Activated naive CD8-positive, alpha-beta T cell treated with anti-CD3 and anti-CD28 coated beads, Interleukin-2, amount 10 ng/mL, durations not matched to agents 7 days and 5 days (primary cell): ENCODE measurements at regions not wholly inside any gene's neighbourhood (a gene's known extent, or its start where the extent isn't known, plus 50 kb on each side); places are given as distances from the start of the nearest gene placed in this dataset.

Experiments used
- ATAC-seq: fragments of 150-1000 bp; cut with Tn5 transposase; one replicate; pipeline ENCODE4 v1.10.0; 2021; ENCODE audit warnings: low read depth, moderate library complexity
- POLR2A ChIA-PET: fragments of 350-600 bp; sonication (Branson Sonifier 250); formaldehyde crosslinking; loops from one replicate; lab custom pipeline; 2021; ENCODE audit warnings: antibody characterized with exemption; lab: Charles Lee
- DNase-seq: peaks from one replicate; pipeline ENCODE4 v3.0.0; 2021
- H3K27ac Mint-ChIP-seq: one replicate; pipeline ENCODE4 v1.8.0; 2022; ENCODE audit warnings: mild to moderate bottlenecking, mixed read lengths
- H3K27me3 Mint-ChIP-seq: one replicate; pipeline ENCODE4 v1.8.0; 2022; ENCODE audit warnings: mild to moderate bottlenecking, moderate library complexity, mixed read lengths
- H3K36me3 Mint-ChIP-seq: one replicate; pipeline ENCODE4 v1.8.0; 2021; ENCODE audit warnings: mild to moderate bottlenecking, mixed read lengths
- H3K4me1 Mint-ChIP-seq: one replicate; pipeline ENCODE4 v1.8.0; 2021; ENCODE audit warnings: mixed read lengths
- H3K4me3 Mint-ChIP-seq: one replicate; pipeline ENCODE4 v1.8.0; 2022; ENCODE audit warnings: mild to moderate bottlenecking, moderate library complexity, mixed read lengths
- H3K9me3 Mint-ChIP-seq: one replicate; pipeline ENCODE4 v1.8.0; 2021; ENCODE audit warnings: mixed read lengths

DNA sequence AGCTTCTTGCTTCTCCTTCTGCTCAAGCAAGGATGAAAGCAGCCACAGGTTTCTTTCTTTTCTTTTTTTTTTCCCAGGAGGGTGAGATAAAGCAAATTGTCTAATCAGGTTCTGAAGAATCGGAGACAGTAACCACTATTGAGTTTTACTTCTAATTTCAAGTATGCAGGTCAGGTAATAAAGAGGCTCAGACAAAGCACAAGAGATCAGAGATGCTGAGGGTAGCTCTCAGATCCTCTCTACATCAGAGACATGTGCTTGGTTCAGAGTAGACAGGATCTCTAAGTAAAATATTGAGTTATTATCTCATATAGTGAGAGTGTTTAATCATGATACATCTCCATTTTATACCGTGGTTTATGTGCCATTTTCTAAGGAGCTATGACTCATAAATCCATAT is 168.5 kb downstream of the NFKBIZ start:
- no peak overlapping the region for H3K27ac Mint-ChIP-seq
- H3K36me3 Mint-ChIP-seq = peaks cover 10% of the 10 kb centered on the region
- peaks cover 5% of the 10 kb centered on the region for H3K9me3 Mint-ChIP-seq
- no peak overlapping the region for H3K4me3 Mint-ChIP-seq
- no peaks in the 10 kb centered on the region for H3K27me3 Mint-ChIP-seq
- ATAC-seq = no peak
- POLR2A ChIA-PET = no interaction called here
- no peak for DNase-seq
- peaks cover 8% of the 10 kb centered on the region for H3K4me1 Mint-ChIP-seq

DNA sequence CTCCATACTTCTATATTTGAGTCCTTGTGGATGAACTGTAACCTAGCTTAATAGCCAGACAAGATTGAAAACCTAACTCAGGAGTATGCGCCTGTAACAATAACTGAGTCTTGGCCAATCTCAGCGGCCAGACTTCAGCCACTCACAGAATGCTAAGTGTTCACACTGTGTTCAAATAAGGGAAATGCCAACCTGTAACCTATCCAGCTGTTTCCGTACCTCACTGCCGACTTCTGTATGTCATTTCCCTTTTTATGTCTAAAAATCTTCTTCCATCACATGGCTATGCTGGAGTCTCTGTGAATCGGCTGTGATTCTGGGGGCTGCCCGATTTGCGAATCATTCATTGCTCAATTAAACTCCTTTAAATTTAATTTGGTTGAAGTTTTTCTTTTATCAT is 169.2 kb downstream of the NFKBIZ start:
- no peaks in the 10 kb centered on the region for H3K27me3 Mint-ChIP-seq
- ATAC-seq (no peak), DNase-seq (no peak)
- H3K9me3 Mint-ChIP-seq = peaks cover 5% of the 10 kb centered on the region
- peaks cover 5% of the 10 kb centered on the region for H3K36me3 Mint-ChIP-seq
- no peak overlapping the region for H3K27ac Mint-ChIP-seq
- POLR2A ChIA-PET = no interaction called here
- no peak overlapping the region for H3K4me3 Mint-ChIP-seq
- peaks cover 8% of the 10 kb centered on the region for H3K4me1 Mint-ChIP-seq

DNA sequence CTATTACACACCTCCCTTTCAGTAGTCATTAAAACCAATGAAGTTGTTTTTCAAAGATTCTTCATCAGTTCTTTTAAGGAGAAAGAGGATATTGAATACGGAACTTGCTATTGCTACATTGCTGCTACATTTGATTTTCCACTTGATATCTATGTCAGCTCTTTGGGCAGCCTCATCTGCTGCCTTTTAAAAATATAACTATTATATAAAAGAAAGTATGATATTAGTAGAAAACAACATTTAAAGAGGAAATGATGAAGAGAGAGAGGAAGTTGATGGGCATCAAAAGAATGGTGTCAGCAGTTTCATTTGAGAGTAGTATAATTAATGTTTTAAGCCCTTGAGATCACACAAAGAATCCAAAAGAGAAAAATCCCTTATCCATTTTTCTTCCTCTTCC is 171.4 kb downstream of the NFKBIZ start:
- Mint-ChIP-seq H3K4me1 (peaks cover 8% of the 10 kb centered on the region), H3K4me3 (no peak overlapping the region), H3K9me3 (peaks cover 9% of the 10 kb centered on the region), H3K36me3 (peaks cover 5% of the 10 kb centered on the region), H3K27me3 (no peaks in the 10 kb centered on the region), H3K27ac (no peak overlapping the region)
- ATAC-seq (no peak), DNase-seq (no peak)
- POLR2A ChIA-PET = no interaction called here

DNA sequence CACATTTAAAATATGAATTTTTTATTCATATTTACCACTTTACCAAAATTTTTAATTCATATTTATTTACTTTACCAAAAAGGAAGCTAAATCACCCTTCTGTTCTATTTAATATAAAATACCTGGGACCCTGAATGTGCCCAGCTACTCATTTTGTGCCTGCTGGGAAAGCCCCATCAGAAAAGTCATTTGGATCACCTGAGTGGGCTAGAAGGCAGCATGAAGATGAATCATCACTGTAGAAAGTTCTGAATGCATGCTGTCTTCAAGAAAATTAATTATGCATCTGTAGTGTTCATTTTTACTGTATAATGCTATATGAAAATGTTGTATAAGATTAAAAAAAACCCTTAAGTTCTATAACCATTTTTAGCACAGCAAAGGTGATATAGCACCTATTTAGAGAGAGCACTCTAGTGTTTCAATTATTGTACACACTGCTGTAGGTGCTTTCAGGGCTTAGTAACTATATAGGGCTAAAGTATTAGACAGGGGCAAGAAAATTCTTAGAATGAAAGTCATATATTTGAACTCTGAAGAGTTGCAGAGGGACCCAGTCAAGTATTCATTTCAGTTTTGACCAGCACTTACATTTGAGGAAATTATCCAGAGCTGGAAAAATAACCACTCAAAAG is 175.1 kb downstream of the NFKBIZ start:
- no peak for DNase-seq
- H3K9me3 Mint-ChIP-seq = peaks cover 10% of the 10 kb centered on the region
- POLR2A ChIA-PET = no interaction called here
- no peak for ATAC-seq
- peaks cover 5% of the 10 kb centered on the region for H3K4me1 Mint-ChIP-seq
- peaks cover 9% of the 10 kb centered on the region for H3K36me3 Mint-ChIP-seq
- H3K4me3 Mint-ChIP-seq = no peak overlapping the region
- H3K27me3 Mint-ChIP-seq = no peaks in the 10 kb centered on the region
- no peak overlapping the region for H3K27ac Mint-ChIP-seq

DNA sequence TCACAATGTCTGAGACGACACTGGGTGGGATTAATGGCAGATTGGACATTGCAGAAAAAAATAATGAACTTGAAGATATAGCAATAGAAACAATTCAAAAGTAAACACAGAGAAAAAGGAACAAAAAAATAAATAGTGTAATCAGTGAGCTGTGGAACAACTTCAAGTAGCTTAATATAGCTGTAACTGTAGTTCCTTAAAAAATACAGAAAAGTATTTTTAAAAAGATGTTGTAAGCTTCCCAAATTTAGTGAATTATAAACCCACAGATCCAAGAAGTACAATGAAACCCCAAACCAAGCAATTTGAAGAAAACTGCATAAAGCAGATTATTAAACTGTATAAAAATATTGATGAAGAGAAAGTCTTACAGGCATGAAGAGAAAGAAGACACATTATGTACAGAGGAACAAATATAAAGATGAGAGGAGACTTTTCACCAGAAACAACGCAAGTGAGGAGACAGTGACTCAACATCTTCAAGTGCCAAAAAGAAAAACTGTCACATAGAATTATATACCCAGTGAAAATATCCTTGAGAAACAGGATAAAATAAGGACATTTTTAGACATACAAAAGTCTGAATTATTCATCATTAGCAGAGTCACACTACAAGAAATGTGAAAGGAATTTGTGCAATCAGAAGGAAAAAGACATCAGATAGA is 176.4 kb downstream of the NFKBIZ start:
- no peak overlapping the region for H3K27ac Mint-ChIP-seq
- DNase-seq (no peak), ATAC-seq (no peak)
- H3K4me1 Mint-ChIP-seq = peaks cover 2% of the 10 kb centered on the region
- POLR2A ChIA-PET = no interaction called here
- H3K36me3 Mint-ChIP-seq = peaks cover 5% of the 10 kb centered on the region
- H3K4me3 Mint-ChIP-seq = no peak overlapping the region
- H3K27me3 Mint-ChIP-seq = no peaks in the 10 kb centered on the region
- peaks cover 5% of the 10 kb centered on the region for H3K9me3 Mint-ChIP-seq

DNA sequence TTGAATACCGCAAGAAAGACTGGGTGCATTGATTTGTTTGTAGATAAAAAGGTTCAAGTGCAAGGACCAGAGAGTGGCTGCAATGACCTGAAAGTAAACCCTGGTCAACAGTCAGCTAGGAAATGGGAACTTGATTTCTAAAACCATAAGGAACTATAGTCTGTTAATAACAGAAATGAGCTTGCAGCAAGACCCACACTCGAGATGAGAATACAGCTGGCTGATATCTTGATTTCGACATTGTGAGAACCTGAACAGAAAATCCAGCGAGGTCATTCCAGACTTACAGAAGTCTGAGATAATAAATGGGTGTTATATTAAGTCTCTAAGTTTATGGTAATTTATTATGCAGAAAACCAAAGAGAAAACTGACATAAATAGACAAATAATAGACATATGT is 177.3 kb downstream of the NFKBIZ start:
- H3K4me1 Mint-ChIP-seq = no peaks in the 10 kb centered on the region
- H3K27me3 Mint-ChIP-seq = no peaks in the 10 kb centered on the region
- no peak overlapping the region for H3K27ac Mint-ChIP-seq
- no peak for ATAC-seq
- POLR2A ChIA-PET = no interaction called here
- H3K4me3 Mint-ChIP-seq = no peak overlapping the region
- H3K36me3 Mint-ChIP-seq = peaks cover 5% of the 10 kb centered on the region
- peaks cover 5% of the 10 kb centered on the region for H3K9me3 Mint-ChIP-seq
- no peak for DNase-seq

DNA sequence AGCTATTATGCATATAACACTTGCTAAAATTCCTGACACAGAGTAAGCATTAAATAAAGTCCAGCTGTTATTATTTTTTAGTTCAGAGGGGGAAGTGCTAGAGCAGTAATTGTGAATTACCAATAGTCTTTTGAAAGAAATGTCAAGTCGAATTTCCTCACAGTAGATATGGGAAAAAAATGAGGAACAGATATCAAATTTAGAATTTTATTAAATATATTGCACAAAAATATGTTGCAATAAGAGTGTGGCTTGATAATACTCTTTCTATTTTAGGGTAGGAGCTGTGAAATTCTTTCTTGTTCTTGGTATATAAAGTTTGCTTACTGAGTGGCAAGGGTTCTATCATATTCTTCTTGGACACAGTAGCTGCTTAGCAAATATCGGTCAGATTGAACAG is 181.3 kb downstream of the NFKBIZ start:
- Mint-ChIP-seq H3K9me3 (peaks cover 4% of the 10 kb centered on the region), H3K4me3 (no peak overlapping the region), H3K27ac (no peak overlapping the region), H3K4me1 (no peaks in the 10 kb centered on the region), H3K36me3 (peaks cover 5% of the 10 kb centered on the region), H3K27me3 (no peaks in the 10 kb centered on the region)
- ATAC-seq (no peak), DNase-seq (no peak)
- POLR2A ChIA-PET = no interaction called here

DNA sequence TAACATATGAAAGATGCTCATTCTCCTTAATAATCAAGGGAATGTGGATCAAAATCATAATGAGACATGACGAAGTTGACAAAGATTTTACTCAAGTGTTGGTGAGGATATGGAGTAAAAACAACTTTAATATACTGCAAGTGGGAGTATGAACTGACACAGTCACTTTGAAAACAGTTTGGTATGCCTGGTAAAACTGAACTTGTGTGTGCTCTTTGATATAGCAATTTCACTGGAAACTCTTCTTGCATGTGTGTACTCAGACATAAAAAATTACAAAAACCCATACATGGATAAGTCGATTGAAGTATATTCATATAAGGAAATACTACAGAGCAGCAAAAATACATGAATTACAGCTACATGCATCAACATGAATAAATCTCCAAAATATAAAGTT is 182.5 kb downstream of the NFKBIZ start:
- H3K27me3 Mint-ChIP-seq = no peaks in the 10 kb centered on the region
- POLR2A ChIA-PET = no interaction called here
- ATAC-seq = no peak
- H3K27ac Mint-ChIP-seq = no peak overlapping the region
- H3K9me3 Mint-ChIP-seq = peaks cover 4% of the 10 kb centered on the region
- H3K4me1 Mint-ChIP-seq = no peaks in the 10 kb centered on the region
- no peak overlapping the region for H3K4me3 Mint-ChIP-seq
- H3K36me3 Mint-ChIP-seq = peaks cover 4% of the 10 kb centered on the region
- DNase-seq = no peak

DNA sequence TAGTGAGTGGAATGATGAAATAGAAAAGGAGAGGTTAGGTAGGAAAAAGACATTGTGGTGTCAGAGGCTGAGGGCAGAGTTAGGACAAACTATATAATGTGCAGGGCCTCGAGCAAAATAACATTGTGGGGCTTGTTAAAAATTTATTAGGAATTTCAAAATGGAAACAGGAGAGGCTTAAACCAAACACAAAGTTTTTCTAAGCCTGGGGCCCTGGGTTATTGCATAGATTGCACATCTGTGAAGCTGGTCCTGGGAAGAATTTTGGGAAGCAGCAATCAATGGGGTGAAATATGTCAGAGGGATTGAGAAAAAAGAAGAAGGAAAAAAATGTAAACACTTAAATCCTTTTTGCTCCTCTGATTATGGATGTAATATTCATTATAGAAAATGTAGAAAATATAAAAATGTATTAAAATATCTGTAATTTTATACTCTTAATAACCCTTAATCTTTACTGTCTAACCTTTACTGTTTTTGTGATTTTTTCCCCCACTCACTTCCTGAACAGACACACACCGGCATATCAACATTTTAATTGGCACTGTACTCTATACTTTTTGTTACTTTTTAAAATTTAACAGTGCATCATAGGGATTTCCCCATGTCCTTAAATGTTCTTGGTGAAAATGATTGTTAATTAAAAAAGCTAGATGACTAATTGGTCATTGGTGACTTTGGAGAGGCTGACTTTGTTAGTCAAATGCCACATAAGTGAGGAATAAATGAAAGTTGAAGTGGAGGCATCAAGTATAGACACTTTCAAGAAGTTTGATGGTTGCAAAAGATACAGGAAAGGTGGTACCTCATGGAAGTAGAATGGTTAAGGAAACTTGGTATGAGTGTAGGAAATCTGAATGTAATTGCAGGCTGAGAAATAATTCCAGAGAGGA is 183.4 kb downstream of the NFKBIZ start:
- no peaks in the 10 kb centered on the region for H3K27me3 Mint-ChIP-seq
- peaks cover 8% of the 10 kb centered on the region for H3K36me3 Mint-ChIP-seq
- POLR2A ChIA-PET = no interaction called here
- no peak overlapping the region for H3K4me3 Mint-ChIP-seq
- no peak for DNase-seq
- H3K27ac Mint-ChIP-seq = no peak overlapping the region
- no peak for ATAC-seq
- H3K4me1 Mint-ChIP-seq = no peaks in the 10 kb centered on the region
- H3K9me3 Mint-ChIP-seq = peaks cover 8% of the 10 kb centered on the region

DNA sequence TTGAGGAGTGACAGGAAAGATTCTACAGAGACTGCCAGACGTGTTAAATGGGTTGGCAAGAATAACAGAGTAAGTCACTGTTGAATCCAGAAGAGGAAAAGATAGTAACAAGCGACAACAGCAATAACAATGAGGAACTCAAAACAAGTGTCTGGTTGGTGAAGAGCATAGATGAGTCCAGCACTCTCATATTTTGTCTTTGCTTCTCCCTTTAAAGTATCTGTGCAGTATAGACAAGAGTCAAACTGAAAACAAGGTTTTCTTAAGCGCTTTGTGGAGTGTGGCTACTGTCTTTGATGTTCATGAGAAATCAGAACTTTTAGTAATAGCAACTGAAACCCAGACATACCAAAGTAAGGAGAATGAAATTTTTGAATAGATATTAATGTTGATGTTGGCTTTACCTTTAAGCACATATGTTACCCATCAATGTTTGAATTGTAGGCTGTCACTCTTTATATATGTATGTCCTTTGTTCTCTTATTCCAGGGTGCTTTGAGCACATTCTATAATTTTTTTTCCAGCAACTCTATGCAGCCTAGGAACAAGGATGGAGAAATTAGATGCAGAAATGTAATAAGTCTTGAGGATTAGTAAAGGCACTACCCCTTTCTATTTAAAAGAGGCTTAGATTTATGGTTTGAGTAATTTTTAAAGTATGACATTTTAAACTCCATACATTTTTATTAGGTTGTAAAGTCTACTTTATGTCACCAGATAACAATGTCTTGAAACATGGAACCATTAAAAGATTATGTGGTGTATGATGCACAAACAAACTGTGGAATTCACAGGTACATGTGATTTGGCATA is 185.5 kb downstream of the NFKBIZ start:
- H3K4me1 Mint-ChIP-seq = no peaks in the 10 kb centered on the region
- ATAC-seq (no peak), DNase-seq (no peak)
- POLR2A ChIA-PET = no interaction called here
- H3K27ac Mint-ChIP-seq = no peak overlapping the region
- no peaks in the 10 kb centered on the region for H3K27me3 Mint-ChIP-seq
- peaks cover 8% of the 10 kb centered on the region for H3K9me3 Mint-ChIP-seq
- no peak overlapping the region for H3K4me3 Mint-ChIP-seq
- peaks cover 11% of the 10 kb centered on the region for H3K36me3 Mint-ChIP-seq

DNA sequence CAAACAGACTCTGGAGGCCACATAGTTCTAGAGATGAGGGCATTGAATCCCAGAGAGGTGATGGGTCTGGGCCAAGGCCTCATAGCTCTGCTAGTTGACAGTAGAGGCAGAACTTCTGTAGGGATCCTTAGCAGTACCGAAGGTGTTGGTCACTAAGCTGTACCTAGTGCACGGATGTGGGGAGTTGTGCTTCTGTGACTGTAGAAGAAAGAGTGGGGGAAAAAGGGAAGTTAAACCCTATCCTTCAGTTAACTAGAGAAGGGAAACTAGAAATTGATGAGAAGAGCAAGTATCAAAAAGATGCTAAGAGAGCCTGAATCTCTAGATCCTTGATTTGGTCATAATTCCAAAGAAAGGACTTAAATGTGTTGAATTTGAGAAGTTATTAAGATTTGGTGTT is 186.7 kb downstream of the NFKBIZ start:
- H3K4me1 Mint-ChIP-seq = no peaks in the 10 kb centered on the region
- H3K4me3 Mint-ChIP-seq = no peak overlapping the region
- peaks cover 11% of the 10 kb centered on the region for H3K9me3 Mint-ChIP-seq
- H3K27me3 Mint-ChIP-seq = no peaks in the 10 kb centered on the region
- ATAC-seq (no peak), DNase-seq (no peak)
- peaks cover 11% of the 10 kb centered on the region for H3K36me3 Mint-ChIP-seq
- POLR2A ChIA-PET = no interaction called here
- no peak overlapping the region for H3K27ac Mint-ChIP-seq

DNA sequence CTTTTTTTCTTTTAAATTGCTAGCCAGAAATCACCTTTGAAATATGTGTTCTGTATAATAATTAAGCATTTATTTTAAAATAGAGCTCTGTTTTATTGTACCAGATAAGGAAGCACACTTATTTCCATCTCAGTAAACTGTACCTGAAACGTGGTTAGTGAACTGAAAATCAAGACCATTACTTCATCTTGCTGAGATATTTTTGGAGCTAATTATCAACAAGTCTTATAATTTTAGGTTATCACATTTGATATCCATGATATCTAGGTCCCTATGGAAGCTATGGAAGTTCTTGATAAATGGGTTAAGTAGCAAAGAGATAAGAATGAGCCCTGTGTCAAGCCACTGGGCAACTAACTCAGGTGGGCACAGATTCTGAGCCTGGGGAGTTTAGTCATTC is 187.2 kb downstream of the NFKBIZ start:
- POLR2A ChIA-PET = no interaction called here
- H3K27ac Mint-ChIP-seq = no peak overlapping the region
- H3K4me3 Mint-ChIP-seq = no peak overlapping the region

DNA sequence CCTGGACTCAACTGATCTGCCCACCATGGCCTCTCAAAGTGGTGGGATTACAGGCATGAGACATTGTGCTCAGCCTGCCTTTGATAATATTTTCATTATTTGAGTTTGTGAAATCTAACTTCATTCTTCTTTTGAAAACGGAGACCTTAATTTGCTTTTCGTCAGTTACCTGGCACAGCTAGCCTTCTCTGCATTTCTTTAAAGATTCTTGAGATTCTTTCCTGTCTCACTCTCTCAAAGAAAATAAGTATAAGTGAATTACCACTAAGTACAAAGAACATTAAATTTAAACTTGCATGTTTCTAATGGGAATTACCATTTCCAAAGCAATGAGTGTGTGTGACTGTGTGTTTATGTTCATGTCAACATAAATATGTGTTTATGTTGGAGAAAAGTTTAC is 187.9 kb downstream of the NFKBIZ start:
- H3K36me3 Mint-ChIP-seq = peaks cover 16% of the 10 kb centered on the region
- no peaks in the 10 kb centered on the region for H3K4me1 Mint-ChIP-seq
- H3K4me3 Mint-ChIP-seq = no peak overlapping the region
- POLR2A ChIA-PET = interaction anchor here (1.0 kb wide), 1 partner anchor 188 kb away, joined by 4 read pairs; the partner anchor contains the start of gene NFKBIZ
- H3K27ac Mint-ChIP-seq = no peak overlapping the region
- DNase-seq (no peak), ATAC-seq (no peak)
- H3K9me3 Mint-ChIP-seq = peaks cover 11% of the 10 kb centered on the region
- H3K27me3 Mint-ChIP-seq = no peaks in the 10 kb centered on the region

More for the DNA sequence above, 187.2 kb downstream of the NFKBIZ start:
- Mint-ChIP-seq H3K9me3 (peaks cover 11% of the 10 kb centered on the region), H3K4me1 (no peaks in the 10 kb centered on the region), H3K36me3 (peaks cover 16% of the 10 kb centered on the region), H3K27me3 (no peaks in the 10 kb centered on the region)
- DNase-seq = no peak
- no peak for ATAC-seq
